Panc1 (cell line): ENCODE measurements at regions not wholly inside any gene's neighbourhood (a gene's known extent, or its start where the extent isn't known, plus 50 kb on each side); places are given as distances from the start of the nearest gene placed in this dataset.

Experiments
- ATAC-seq: fragments of 200-7000 bp; cut with Tn5 transposase; 2 replicates; pipeline ENCODE4 v1.9.1; 2020; ENCODE audit warnings: mild to moderate bottlenecking, moderate library complexity
- BruUV-seq: library from RNA; stranded (reverse); fragments of 400-500 nt; replicated peaks from 2 replicates; lab custom pipeline; 2021; lab: Mats Ljungman, UMichigan
- CTCF ChIA-PET: fragments of 300-600 bp; sonication (Branson Sonifier 250); formaldehyde crosslinking; loops from one replicate; lab custom pipeline; 2022; ENCODE audit warnings: antibody characterized with exemption; lab: Charles Lee
- POLR2A ChIA-PET: fragments of 300-600 bp; sonication (Branson Sonifier 250); formaldehyde crosslinking; loops from one replicate; lab custom pipeline; 2022; ENCODE audit warnings: antibody characterized with exemption; lab: Charles Lee
- DNase-seq: peaks from one replicate; pipeline ENCODE4 v3.0.0-alpha.2; 2010; ENCODE audit warnings: low read depth, low spot score
- H3K27ac ChIP-seq: 2 replicates; pipeline ENCODE4 v1.5.1; 2011; ENCODE audit warnings: mild to moderate bottlenecking, low read length, inconsistent platforms
- H3K27me3 ChIP-seq: fragments of 200-500 bp; sonication (Bioruptor generic); 2 replicates; pipeline ENCODE4 v1.6.0; 2014; ENCODE audit warnings: low read length, inconsistent platforms; ENCODE audit not compliant: control insufficient read depth, insufficient read depth
- H3K36me3 ChIP-seq: fragments of 200-500 bp; sonication (Bioruptor generic); 2 replicates; pipeline ENCODE4 v1.5.1; 2014; ENCODE audit warnings: inconsistent platforms, mild to moderate bottlenecking, low read length, moderate library complexity; ENCODE audit not compliant: control insufficient read depth, insufficient read depth
- H3K4me1 ChIP-seq: 2 replicates; pipeline ENCODE4 v1.5.1; 2011; ENCODE audit warnings: inconsistent platforms, mild to moderate bottlenecking, low read length, moderate library complexity; ENCODE audit not compliant: control insufficient read depth, insufficient read depth
- H3K4me3 ChIP-seq, 2 experiments: 2 replicates each; pipeline ENCODE4 v1.5.1; 2011 to 2012; ENCODE audit warnings: low read depth in 2 of 2, low read length in 2 of 2, mild to moderate bottlenecking in 2 of 2, inconsistent platforms in 1 of 2, moderate library complexity in 1 of 2
- H3K9me3 ChIP-seq: fragments of 200-500 bp; sonication (Bioruptor generic); 2 replicates; pipeline ENCODE4 v1.5.1; 2014; ENCODE audit warnings: low read depth, mild to moderate bottlenecking, inconsistent platforms, low read length, moderate library complexity; ENCODE audit not compliant: control insufficient read depth, insufficient read depth
- CTCF ChIP-seq: fragments of 450-650 bp; IDR thresholded peaks from 2 replicates; pipeline ENCODE4 v1.5.1; 2017; ENCODE audit warnings: mild to moderate bottlenecking
- POLR2AphosphoS5 ChIP-seq: IDR thresholded peaks from 2 replicates; pipeline ENCODE4 v1.6.1; 2012; ENCODE audit warnings: mild to moderate bottlenecking, low read depth, low read length, moderate library complexity
- REST ChIP-seq, 2 experiments: IDR thresholded peaks; 2 replicates each; pipeline ENCODE4 v1.6.1; 2011 to 2012; ENCODE audit warnings: low read depth in 2 of 2, control low read depth in 1 of 2, low read length in 1 of 2, mild to moderate bottlenecking in 1 of 2, moderate library complexity in 1 of 2; ENCODE audit not compliant: insufficient read depth in 1 of 2
- SIN3A ChIP-seq: IDR thresholded peaks from 2 replicates; pipeline ENCODE4 v1.6.1; 2012; ENCODE audit warnings: low read depth, mild to moderate bottlenecking, low read length, moderate library complexity, borderline replicate concordance; ENCODE audit not compliant: insufficient read depth
- TCF7L2 ChIP-seq: IDR thresholded peaks from 2 replicates; pipeline ENCODE4 v1.6.1; 2011; ENCODE audit warnings: mild to moderate bottlenecking, low read depth, low read length, inconsistent platforms
- in situ Hi-C: cut with HindIII; loops from 2 replicates; pipeline ENCODE4 v1.10.0; 2016; ENCODE audit warnings: low sequenced_read_pairs, low pct_unique_long_range_greater_than_20kb
- intact Hi-C: fragments of 100-400 bp; cut with micrococcal nuclease; formaldehyde crosslinking; loops from one replicate; pipeline ENCODE4 v1.10.0; 2022; ENCODE audit not compliant: unreplicated experiment

GRCh38 chr5:168015506-168015905 lies 275.9 kb upstream of the WWC1 start:
- no peaks in the 10 kb centered on the region for H3K4me1 ChIP-seq
- H3K36me3 ChIP-seq, result no peaks in the 10 kb centered on the region
- H3K27me3 ChIP-seq, result no peaks in the 10 kb centered on the region
- BruUV-seq, result no TSS peak
- no peak overlapping the region for H3K27ac ChIP-seq
- in situ Hi-C loops (no loop called here), intact Hi-C loops (no loop called here)
- DNase-seq, result no peak
- H3K9me3 ChIP-seq, result no peaks in the 10 kb centered on the region
- ChIA-PET CTCF (no interaction called here), POLR2A (no interaction called here)
- no peak overlapping the region for H3K4me3 ChIP-seq
- TF ChIP-seq SIN3A (no peak), REST (IDR thresholded peaks at IDR 0.05; ENCODE audit: insufficient read depth in 1 of 2, low read depth in 2 of 2, low read length in 1 of 2) (no peak), POLR2AphosphoS5 (no peak), CTCF (no peak), TCF7L2 (no peak)
- ATAC-seq, result no peak

- BruUV-seq, result no TSS peak
- no peaks in the 10 kb centered on the region for H3K9me3 ChIP-seq
- no peaks in the 10 kb centered on the region for H3K36me3 ChIP-seq
- intact Hi-C loops (no loop called here), in situ Hi-C loops (no loop called here)
- no peak for ATAC-seq
- no peaks in the 10 kb centered on the region for H3K4me1 ChIP-seq
- H3K4me3 ChIP-seq, result no peak overlapping the region
- TF ChIP-seq POLR2AphosphoS5, result no peak
- TF ChIP-seq SIN3A, result no peak
- TF ChIP-seq TCF7L2, result no peak
- no peak for TF ChIP-seq REST (IDR thresholded peaks at IDR 0.05; ENCODE audit: insufficient read depth in 1 of 2, low read depth in 2 of 2, low read length in 1 of 2)
- POLR2A ChIA-PET, result no interaction called here
- peaks cover 2% of the 10 kb centered on the region; the same call in 1 of the 2 replicates for H3K27me3 ChIP-seq
- no peak for DNase-seq
- no peak overlapping the region for H3K27ac ChIP-seq
- CTCF ChIA-PET, result no interaction called here
Observed at GRCh38 chr5:168017313-168017712, 274.1 kb upstream of the WWC1 start.
